Endothelial cell of umbilical vein (primary cell): ENCODE measurements at regions not wholly inside any gene's neighbourhood (a gene's known extent, or its start where the extent isn't known, plus 50 kb on each side); places are given as distances from the start of the nearest gene placed in this dataset.

Experiments used
- BruUV-seq: library from RNA; stranded (reverse); fragments of 400-500 nt; replicated peaks from 2 replicates; lab custom pipeline; 2021; lab: Mats Ljungman, UMichigan
- CTCF ChIA-PET: fragments of 300-600, 350-600 bp; sonication (Branson Sonifier 250); formaldehyde crosslinking; loops from one replicate; lab custom pipeline; 2021; ENCODE audit warnings: antibody characterized with exemption, inconsistent platforms; lab: Charles Lee
- POLR2A ChIA-PET: fragments of 300-600, 350-600 bp; sonication (Branson Sonifier 250); formaldehyde crosslinking; loops from one replicate; lab custom pipeline; 2021; ENCODE audit warnings: antibody characterized with exemption, inconsistent platforms; lab: Charles Lee
- DNase-seq: peaks from one replicate; pipeline ENCODE4 v3.0.0-alpha.2; 2011; ENCODE audit warnings: low read depth, low spot score
- FAIRE-seq: peaks from 2 replicates; lab custom pipeline; 2011; peaks lifted over from hg19 to GRCh38; lab: Jason Lieb, UNC
- H2AFZ ChIP-seq: 2 replicates; pipeline ENCODE4 v1.6.0; 2012; ENCODE audit warnings: low read depth, low read length, control low read depth, inconsistent platforms
- H3K27ac ChIP-seq: 2 replicates; pipeline ENCODE4 v1.5.1; 2011; ENCODE audit warnings: low read depth, mild to moderate bottlenecking, control low read depth, low read length, moderate library complexity; ENCODE audit not compliant: insufficient read depth
- H3K27me3 ChIP-seq, 2 experiments: 2 replicates each; pipeline versions ENCODE4 v1.6.0 to v1.6.1; 2011; ENCODE audit warnings: low read length in 2 of 2, mixed read lengths in 1 of 2; ENCODE audit not compliant: control insufficient read depth in 2 of 2, insufficient read depth in 2 of 2
- H3K36me3 ChIP-seq, 2 experiments: 2 replicates in 1 of 2; 3 replicates in 1 of 2; pipeline ENCODE4 v1.5.1; 2011; ENCODE audit warnings: low read length in 2 of 2, mild to moderate bottlenecking in 1 of 2, moderate library complexity in 1 of 2; ENCODE audit not compliant: control insufficient read depth in 2 of 2, insufficient read depth in 2 of 2; ENCODE audit errors: extremely low read depth in 1 of 2
- H3K4me1 ChIP-seq: 3 replicates; pipeline ENCODE4 v1.5.1; 2011; ENCODE audit warnings: mild to moderate bottlenecking, low read length; ENCODE audit not compliant: control insufficient read depth, insufficient read depth; ENCODE audit errors: extremely low read depth
- H3K4me2 ChIP-seq: 2 replicates; pipeline ENCODE4 v1.6.1; 2011; ENCODE audit warnings: low read length, control low read depth, mixed read lengths; ENCODE audit not compliant: insufficient read depth
- H3K4me3 ChIP-seq, 3 experiments: fragments of 200-600 bp in 1 of 3; sonication (generic), shearing (Covaris generic) in 1 of 3; replicated peaks in 1 of 3; 2 replicates each; pipeline ENCODE4 v1.5.1; 2011 to 2016; ENCODE audit warnings: control low read depth in 3 of 3, low read length in 3 of 3, mild to moderate bottlenecking in 2 of 3, inconsistent platforms in 1 of 3, low read depth in 1 of 3, moderate library complexity in 1 of 3; ENCODE audit not compliant: insufficient read depth in 1 of 3
- H3K79me2 ChIP-seq: 2 replicates; pipeline ENCODE4 v1.6.0; 2012; ENCODE audit warnings: low read length, inconsistent platforms; ENCODE audit not compliant: control insufficient read depth, insufficient read depth
- H3K9ac ChIP-seq: replicated peaks from 2 replicates; pipeline ENCODE3; 2011; ENCODE audit warnings: low read length, control low read depth; ENCODE audit not compliant: insufficient read depth; ENCODE audit errors: extremely low read depth
- H3K9me1 ChIP-seq: replicated peaks from 3 replicates; pipeline ENCODE4 v1.6.0; 2011; ENCODE audit warnings: mild to moderate bottlenecking, low read length; ENCODE audit not compliant: control insufficient read depth, insufficient read depth; ENCODE audit errors: extremely low read depth
- H3K9me3 ChIP-seq: replicated peaks from 2 replicates; pipeline ENCODE4 v1.5.1; 2012; ENCODE audit warnings: low read length, inconsistent platforms; ENCODE audit not compliant: control insufficient read depth, insufficient read depth
- H4K20me1 ChIP-seq: replicated peaks from 2 replicates; pipeline ENCODE3; 2011; ENCODE audit warnings: mild to moderate bottlenecking, low read length; ENCODE audit not compliant: control insufficient read depth, insufficient read depth; ENCODE audit errors: extremely low read depth
- EZH2 ChIP-seq: IDR thresholded peaks from 2 replicates; pipeline ENCODE4 v1.6.1; 2012; ENCODE audit warnings: borderline replicate concordance, low read depth, mild to moderate bottlenecking, moderate library complexity, low read length, inconsistent platforms; ENCODE audit not compliant: severe bottlenecking
- FOS ChIP-seq: IDR thresholded peaks from 2 replicates; pipeline ENCODE4 v1.6.1; 2011; ENCODE audit warnings: mild to moderate bottlenecking, low read length, moderate library complexity, borderline replicate concordance; ENCODE audit not compliant: insufficient read depth
- GATA2 ChIP-seq: IDR thresholded peaks from 2 replicates; pipeline ENCODE4 v1.7.0; 2011; ENCODE audit warnings: low read depth, mild to moderate bottlenecking, moderate library complexity, mixed read lengths, low read length; ENCODE audit not compliant: insufficient read length, insufficient read depth
- JUN ChIP-seq: IDR thresholded peaks from 2 replicates; pipeline ENCODE4 v1.6.1; 2011; ENCODE audit warnings: borderline replicate concordance, low read depth; ENCODE audit not compliant: insufficient read length, insufficient read depth
- MYC ChIP-seq: IDR thresholded peaks from one replicate; pipeline ENCODE4 v1.6.1; 2011; ENCODE audit warnings: mild to moderate bottlenecking, low read depth, low read length
- POLR2A ChIP-seq: IDR thresholded peaks from 2 replicates; pipeline ENCODE4 v1.6.1; 2012; ENCODE audit warnings: low read depth, mild to moderate bottlenecking, control low read depth, low read length
- POLR2AphosphoS5 ChIP-seq: IDR thresholded peaks from 2 replicates; pipeline ENCODE4 v1.6.1; 2012; ENCODE audit warnings: low read depth, mild to moderate bottlenecking, control low read depth, low read length, moderate library complexity; ENCODE audit not compliant: insufficient read depth
- dilution Hi-C: fragments of 300-500 bp; cut with MboI; formaldehyde crosslinking; loops from one replicate; pipeline ENCODE4 v1.15.0; 2019; ENCODE audit warnings: low sequenced_read_pairs; ENCODE audit not compliant: extremely low pct_ligation_motif_present
- intact Hi-C: fragments of 100-400 bp; cut with micrococcal nuclease; formaldehyde crosslinking; loops from one replicate; pipeline ENCODE4 v1.10.0; 2022
- TF ChIP-seq, protein P1 (sequence below): IDR thresholded peaks from 2 replicates; pipeline ENCODE4 v1.6.1; 2011; ENCODE audit not compliant: insufficient read depth, insufficient read length
- TF ChIP-seq, protein P2 (sequence below), 2 donors: IDR thresholded peaks; 1 replicate in 1 of 2; 2 replicates in 1 of 2; pipeline ENCODE4 v1.5.1; 2011; ENCODE audit warnings: low read length in 2 of 2, mild to moderate bottlenecking in 2 of 2, moderate library complexity in 2 of 2, control low read depth in 1 of 2, inconsistent platforms in 1 of 2, low read depth in 1 of 2; ENCODE audit not compliant: insufficient read depth in 1 of 2; ENCODE audit errors: extremely low read depth in 1 of 2

DNA sequence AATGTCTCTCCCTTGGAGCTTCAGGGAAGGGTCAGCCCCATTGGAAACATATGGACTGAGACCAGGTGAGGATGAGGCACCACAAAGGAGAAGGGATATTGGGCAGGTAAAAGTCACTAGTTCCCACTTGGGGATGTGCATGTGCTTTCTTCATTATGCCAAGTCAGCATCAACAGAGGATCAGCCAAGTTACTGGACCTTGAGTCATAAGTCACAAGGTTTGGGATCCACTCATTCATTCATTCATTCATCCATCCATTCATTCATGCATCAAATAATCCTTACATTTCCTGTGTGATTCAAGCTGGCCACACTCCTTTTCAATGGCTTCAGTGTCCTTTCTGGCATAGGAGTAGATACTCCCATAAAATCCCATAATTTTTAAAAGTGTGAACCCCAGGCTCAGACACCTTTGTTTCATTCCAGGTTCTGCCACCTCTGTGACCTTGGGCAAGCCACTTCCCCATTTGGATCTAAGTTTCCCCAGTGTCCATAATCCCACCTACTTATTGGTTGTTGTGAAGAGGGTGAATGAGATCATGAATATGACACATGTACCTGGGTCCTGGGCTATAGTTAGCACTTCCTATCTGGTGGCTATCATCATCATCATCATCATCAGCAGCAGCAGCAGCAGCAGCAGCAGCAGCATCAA, 162.1 kb upstream of the LHX5 start:
- no peaks in the 10 kb centered on the region for H3K27me3 ChIP-seq
- no peak overlapping the region for H2AFZ ChIP-seq
- H3K4me3 ChIP-seq = no peak overlapping the region
- no peak for FAIRE-seq
- intact Hi-C loops = no loop called here
- dilution Hi-C loops = no loop called here
- H3K4me1 ChIP-seq = no peaks in the 10 kb centered on the region
- no peaks in the 10 kb centered on the region for H3K9me1 ChIP-seq
- no peaks in the 10 kb centered on the region for H3K9me3 ChIP-seq
- POLR2A ChIA-PET = no interaction called here
- no peak overlapping the region for H3K27ac ChIP-seq
- no peaks in the 10 kb centered on the region for H3K79me2 ChIP-seq
- TF ChIP-seq GATA2 (no peak), POLR2AphosphoS5 (no peak), EZH2 (no peak), MYC (no peak), POLR2A (no peak), FOS (no peak), JUN (no peak)
- TF ChIP-seq, protein P1, sequence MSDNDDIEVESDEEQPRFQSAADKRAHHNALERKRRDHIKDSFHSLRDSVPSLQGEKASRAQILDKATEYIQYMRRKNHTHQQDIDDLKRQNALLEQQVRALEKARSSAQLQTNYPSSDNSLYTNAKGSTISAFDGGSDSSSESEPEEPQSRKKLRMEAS = no peak
- TF ChIP-seq, protein P2, sequence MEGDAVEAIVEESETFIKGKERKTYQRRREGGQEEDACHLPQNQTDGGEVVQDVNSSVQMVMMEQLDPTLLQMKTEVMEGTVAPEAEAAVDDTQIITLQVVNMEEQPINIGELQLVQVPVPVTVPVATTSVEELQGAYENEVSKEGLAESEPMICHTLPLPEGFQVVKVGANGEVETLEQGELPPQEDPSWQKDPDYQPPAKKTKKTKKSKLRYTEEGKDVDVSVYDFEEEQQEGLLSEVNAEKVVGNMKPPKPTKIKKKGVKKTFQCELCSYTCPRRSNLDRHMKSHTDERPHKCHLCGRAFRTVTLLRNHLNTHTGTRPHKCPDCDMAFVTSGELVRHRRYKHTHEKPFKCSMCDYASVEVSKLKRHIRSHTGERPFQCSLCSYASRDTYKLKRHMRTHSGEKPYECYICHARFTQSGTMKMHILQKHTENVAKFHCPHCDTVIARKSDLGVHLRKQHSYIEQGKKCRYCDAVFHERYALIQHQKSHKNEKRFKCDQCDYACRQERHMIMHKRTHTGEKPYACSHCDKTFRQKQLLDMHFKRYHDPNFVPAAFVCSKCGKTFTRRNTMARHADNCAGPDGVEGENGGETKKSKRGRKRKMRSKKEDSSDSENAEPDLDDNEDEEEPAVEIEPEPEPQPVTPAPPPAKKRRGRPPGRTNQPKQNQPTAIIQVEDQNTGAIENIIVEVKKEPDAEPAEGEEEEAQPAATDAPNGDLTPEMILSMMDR (IDR thresholded peaks at IDR 0.05; ENCODE audit: extremely low read depth in 1 of 2, insufficient read depth in 1 of 2, low read depth in 1 of 2, low read length in 2 of 2) = no peak
- H4K20me1 ChIP-seq = no peaks in the 10 kb centered on the region
- no peak for DNase-seq
- BruUV-seq = no TSS peak
- no peaks in the 10 kb centered on the region for H3K36me3 ChIP-seq
- H3K9ac ChIP-seq = no peak overlapping the region
- no peak overlapping the region for H3K4me2 ChIP-seq
- CTCF ChIA-PET = no interaction called here
